WI38 (cell line): ENCODE measurements at regions not wholly inside any gene's neighbourhood (a gene's known extent, or its start where the extent isn't known, plus 50 kb on each side); places are given as distances from the start of the nearest gene placed in this dataset.

Experiments
- H3K4me3 ChIP-seq: 2 replicates; pipeline ENCODE4 v1.5.1; 2011; ENCODE audit warnings: low read depth, mild to moderate bottlenecking, control low read depth, low read length
- CTCF ChIP-seq: IDR thresholded peaks from 2 replicates; pipeline ENCODE4 v1.5.1; 2012; ENCODE audit warnings: low read depth, mild to moderate bottlenecking, control low read depth, low read length

GRCh38 chr1:218526198-218526580, 181.1 kb downstream of the TGFB2 start:
- no peak overlapping the region for H3K4me3 ChIP-seq
- TF ChIP-seq CTCF: no peak

GRCh38 chr1:218527737-218528136, 182.6 kb downstream of the TGFB2 start:
- H3K4me3 ChIP-seq: no peak overlapping the region
- no peak for TF ChIP-seq CTCF

- TF ChIP-seq CTCF: no peak
- no peak overlapping the region for H3K4me3 ChIP-seq
Measured at GRCh38 chr1:218529646-218530300, 184.6 kb downstream of the TGFB2 start.

GRCh38 chr1:218531936-218532335, 186.8 kb downstream of the TGFB2 start:
- H3K4me3 ChIP-seq: no peak overlapping the region
- TF ChIP-seq CTCF: no peak

GRCh38 chr1:218536296-218536986, 191.3 kb downstream of the TGFB2 start:
- no peak for TF ChIP-seq CTCF
- no peak overlapping the region for H3K4me3 ChIP-seq

- H3K4me3 ChIP-seq: no peak overlapping the region
- TF ChIP-seq CTCF: no peak
Measured at GRCh38 chr1:218537122-218537913, 192.2 kb downstream of the TGFB2 start.

GRCh38 chr1:218538341-218538740, 193.2 kb downstream of the TGFB2 start:
- TF ChIP-seq CTCF: no peak
- no peak overlapping the region for H3K4me3 ChIP-seq
